MCF 10A (cell line): ENCODE measurements at regions not wholly inside any gene's neighbourhood (a gene's known extent, or its start where the extent isn't known, plus 50 kb on each side); places are given as distances from the start of the nearest gene placed in this dataset.

Experiments
- BruUV-seq: library from RNA; stranded (reverse); fragments of 400-500 nt; replicated peaks from 2 replicates; lab custom pipeline; 2021; lab: Mats Ljungman, UMichigan
- CTCF ChIA-PET: fragments of 300-600 bp; sonication (Branson Sonifier 250); formaldehyde crosslinking; extraction: SDS; loops from one replicate; lab custom pipeline; 2021; ENCODE audit warnings: antibody characterized with exemption, inconsistent platforms; lab: Yijun Ruan, JAX
- POLR2A ChIA-PET: fragments of 300-600, 350-650 bp; sonication (Branson Sonifier 250); formaldehyde crosslinking; extraction: SDS; loops from one replicate; lab custom pipeline; 2020; ENCODE audit warnings: antibody characterized with exemption, inconsistent platforms; lab: Yijun Ruan, JAX
- DNase-seq: peaks from one replicate; pipeline ENCODE4 v3.0.0-alpha.2; 2018; ENCODE audit not compliant: unreplicated experiment
- H3K27ac Mint-ChIP-seq: one replicate; pipeline ENCODE4 v1.8.0; 2022; ENCODE audit warnings: mild to moderate bottlenecking, low read depth, mixed read lengths; ENCODE audit not compliant: unreplicated experiment
- H3K27me3 Mint-ChIP-seq: one replicate; pipeline ENCODE4 v1.8.0; 2022; ENCODE audit warnings: mixed read lengths; ENCODE audit not compliant: insufficient read depth, unreplicated experiment
- H3K36me3 Mint-ChIP-seq: one replicate; pipeline ENCODE4 v1.8.0; 2022; ENCODE audit warnings: mild to moderate bottlenecking, moderate library complexity, mixed read lengths; ENCODE audit not compliant: insufficient read depth, unreplicated experiment
- H3K4me1 Mint-ChIP-seq: one replicate; pipeline ENCODE4 v1.8.0; 2022; ENCODE audit warnings: mixed read lengths; ENCODE audit not compliant: insufficient read depth, unreplicated experiment
- H3K4me3 Mint-ChIP-seq: one replicate; pipeline ENCODE4 v1.8.0; 2022; ENCODE audit warnings: mild to moderate bottlenecking, moderate library complexity, mixed read lengths; ENCODE audit not compliant: unreplicated experiment
- H3K9me3 Mint-ChIP-seq: one replicate; pipeline ENCODE4 v1.8.0; 2022; ENCODE audit warnings: mixed read lengths; ENCODE audit not compliant: unreplicated experiment
- CTCF ChIP-seq: fragments of 200-600 bp; IDR thresholded peaks from one replicate; pipeline ENCODE4 v1.8.0; 2022; ENCODE audit warnings: antibody characterized with exemption, mild to moderate bottlenecking; ENCODE audit not compliant: unreplicated experiment
- intact Hi-C: fragments of 100-400 bp; cut with micrococcal nuclease; formaldehyde crosslinking; loops from 2 replicates; pipeline ENCODE4 v1.14.1; 2022

- no peak for TF ChIP-seq CTCF
- ChIA-PET POLR2A (interaction anchor here (0.6 kb wide), 1 partner anchor 110 kb away, joined by 3 read pairs; no protein-coding TSS in a partner anchor), CTCF (no interaction called here)
- no peak overlapping the region for H3K4me3 Mint-ChIP-seq
- H3K9me3 Mint-ChIP-seq, result no peaks in the 10 kb centered on the region
- H3K4me1 Mint-ChIP-seq, result no peaks in the 10 kb centered on the region
- no peaks in the 10 kb centered on the region for H3K36me3 Mint-ChIP-seq
- BruUV-seq, result no TSS peak
- H3K27ac Mint-ChIP-seq, result no peak overlapping the region
- intact Hi-C loops, result no loop called here
- no peak for DNase-seq
- no peaks in the 10 kb centered on the region for H3K27me3 Mint-ChIP-seq
These were observed 167.1 kb upstream of the TUT7 start for GRCh38 chr9:86521322-86521721.

- Mint-ChIP-seq H3K27ac (no peak overlapping the region), H3K36me3 (no peaks in the 10 kb centered on the region), H3K4me3 (no peak overlapping the region), H3K9me3 (no peaks in the 10 kb centered on the region), H3K4me1 (no peaks in the 10 kb centered on the region), H3K27me3 (no peaks in the 10 kb centered on the region)
- CTCF ChIA-PET, result interaction anchor here (0.7 to 1.1 kb wide), 2 partner anchors 85 to 1148 kb away, joined by 3 read pairs; no protein-coding TSS in a partner anchor
- BruUV-seq, result no TSS peak
- intact Hi-C loops, result no loop called here
- no peak for TF ChIP-seq CTCF
- POLR2A ChIA-PET, result no interaction called here
- no peak for DNase-seq
These were observed 164.9 kb upstream of the TUT7 start for GRCh38 chr9:86519066-86519615.

- H3K9me3 Mint-ChIP-seq, result no peaks in the 10 kb centered on the region
- H3K27ac Mint-ChIP-seq, result no peak overlapping the region
- no TSS peak for BruUV-seq
- no peaks in the 10 kb centered on the region for H3K4me1 Mint-ChIP-seq
- ChIA-PET POLR2A (interaction anchor here (0.7 to 1.0 kb wide), 4 partner anchors 10 to 466 kb away, joined by 3 to 4 read pairs (median 3); no protein-coding TSS in a partner anchor), CTCF (interaction anchor here (1.0 kb wide), 1 partner anchor 34 kb away, joined by 3 read pairs; no protein-coding TSS in a partner anchor)
- H3K36me3 Mint-ChIP-seq, result no peaks in the 10 kb centered on the region
- intact Hi-C loops, result no loop called here
- no peak overlapping the region for H3K4me3 Mint-ChIP-seq
- DNase-seq, result no peak
- H3K27me3 Mint-ChIP-seq, result no peaks in the 10 kb centered on the region
- no peak for TF ChIP-seq CTCF
These were observed 163.3 kb upstream of the TUT7 start for GRCh38 chr9:86517475-86517874.

GRCh38 chr9:86516564-86516963, 162.4 kb upstream of the TUT7 start:
- no peak for TF ChIP-seq CTCF
- BruUV-seq, result no TSS peak
- no peaks in the 10 kb centered on the region for H3K27me3 Mint-ChIP-seq
- H3K4me3 Mint-ChIP-seq, result no peak overlapping the region
- DNase-seq, result no peak
- CTCF ChIA-PET, result no interaction called here
- no peaks in the 10 kb centered on the region for H3K9me3 Mint-ChIP-seq
- no peak overlapping the region for H3K27ac Mint-ChIP-seq
- H3K36me3 Mint-ChIP-seq, result no peaks in the 10 kb centered on the region
- POLR2A ChIA-PET, result interaction anchor here (0.6 to 0.8 kb wide), 2 partner anchors 14 to 427 kb away, joined by 3 read pairs; no protein-coding TSS in a partner anchor
- intact Hi-C loops, result no loop called here
- H3K4me1 Mint-ChIP-seq, result no peaks in the 10 kb centered on the region
